GM19438 (cell line): ENCODE measurements at regions not wholly inside any gene's neighbourhood (a gene's known extent, or its start where the extent isn't known, plus 50 kb on each side); places are given as distances from the start of the nearest gene placed in this dataset.

ENCODE experiments used
- ATAC-seq: cut with Tn5 transposase; IDR thresholded peaks from one replicate; pipeline ENCODE4 v1.9.1; 2021; ENCODE audit warnings: low read depth; ENCODE audit not compliant: unreplicated experiment

GRCh38 chr14:86015941-86016340 is 486.0 kb downstream of the FLRT2 start:
- ATAC-seq: no peak

GRCh38 chr14:86015511-86015910 is 485.6 kb downstream of the FLRT2 start:
- ATAC-seq: no peak

GRCh38 chr14:86013641-86014040 is 483.7 kb downstream of the FLRT2 start:
- ATAC-seq: no peak

GRCh38 chr14:86012461-86012860 is 482.5 kb downstream of the FLRT2 start:
- no peak for ATAC-seq

- ATAC-seq: no peak
These were observed 474.1 kb downstream of the FLRT2 start for GRCh38 chr14:86003998-86004397.

- ATAC-seq: no peak
These were observed 466.6 kb downstream of the FLRT2 start for GRCh38 chr14:85996551-85996950.

- ATAC-seq: no peak
These were observed 461.2 kb downstream of the FLRT2 start for GRCh38 chr14:85991156-85991555.

- ATAC-seq: no peak
These were observed 458.0 kb downstream of the FLRT2 start for GRCh38 chr14:85987907-85988306.

GRCh38 chr14:85987292-85987691 is 457.3 kb downstream of the FLRT2 start:
- no peak for ATAC-seq

GRCh38 chr14:85978582-85979250 is 448.8 kb downstream of the FLRT2 start:
- no peak for ATAC-seq

- no peak for ATAC-seq
These were observed 444.7 kb downstream of the FLRT2 start for GRCh38 chr14:85974602-85975001.

- ATAC-seq: no peak
These were observed 433.5 kb downstream of the FLRT2 start for GRCh38 chr14:85963486-85963885.

- no peak for ATAC-seq
These were observed 430.8 kb downstream of the FLRT2 start for GRCh38 chr14:85960756-85961155.

GRCh38 chr14:85959063-85959462 is 429.1 kb downstream of the FLRT2 start:
- ATAC-seq: no peak

GRCh38 chr14:85958069-85958468 is 428.1 kb downstream of the FLRT2 start:
- ATAC-seq: no peak

GRCh38 chr14:85953265-85953664 is 423.3 kb downstream of the FLRT2 start:
- ATAC-seq: no peak

- no peak for ATAC-seq
These were observed 418.2 kb downstream of the FLRT2 start for GRCh38 chr14:85948153-85948552.

- no peak for ATAC-seq
These were observed 417.7 kb downstream of the FLRT2 start for GRCh38 chr14:85947461-85948139.

GRCh38 chr14:85943192-85943591 is 413.2 kb downstream of the FLRT2 start:
- ATAC-seq: no peak

- ATAC-seq: peak; percentile 46
These were observed 404.9 kb downstream of the FLRT2 start for GRCh38 chr14:85934886-85935254.

GRCh38 chr14:85934123-85934885 is 404.4 kb downstream of the FLRT2 start:
- ATAC-seq: peak; percentile 92

GRCh38 chr14:85921241-85921640 is 391.3 kb downstream of the FLRT2 start:
- ATAC-seq: no peak
